Progenitor cell of endocrine pancreas (in vitro differentiated cells): ENCODE measurements at regions not wholly inside any gene's neighbourhood (a gene's known extent, or its start where the extent isn't known, plus 50 kb on each side); places are given as distances from the start of the nearest gene placed in this dataset.

Source experiments
- DNase-seq: peaks from one replicate; pipeline ENCODE4 v3.0.0; 2021; ENCODE audit warnings: low spot score; ENCODE audit not compliant: unreplicated experiment
- H3K27ac Mint-ChIP-seq: 2 replicates; pipeline ENCODE4 v1.8.0; 2021; ENCODE audit warnings: mild to moderate bottlenecking, moderate library complexity, mixed read lengths
- H3K27me3 Mint-ChIP-seq: 2 replicates; pipeline ENCODE4 v1.8.0; 2021; ENCODE audit warnings: mixed read lengths
- H3K36me3 Mint-ChIP-seq: 2 replicates; pipeline ENCODE4 v1.8.0; 2022; ENCODE audit warnings: mixed read lengths; ENCODE audit not compliant: insufficient read depth
- H3K4me1 Mint-ChIP-seq: 2 replicates; pipeline ENCODE4 v1.8.0; 2021; ENCODE audit warnings: low read depth, mixed read lengths
- H3K4me3 Mint-ChIP-seq: 2 replicates; pipeline ENCODE4 v1.8.0; 2021; ENCODE audit warnings: low read depth, mild to moderate bottlenecking, moderate library complexity, mixed read lengths
- H3K9me3 Mint-ChIP-seq: 2 replicates; pipeline ENCODE4 v1.8.0; 2021; ENCODE audit warnings: low read depth, mixed read lengths
- CTCF ChIP-seq: fragments of 200-600 bp; sonication (generic); IDR thresholded peaks from one replicate; pipeline ENCODE4 v1.5.0; 2021; ENCODE audit warnings: antibody characterized with exemption, mild to moderate bottlenecking; ENCODE audit not compliant: unreplicated experiment

- H3K4me1 Mint-ChIP-seq, result no peaks in the 10 kb centered on the region
- H3K36me3 Mint-ChIP-seq, result no peaks in the 10 kb centered on the region
- peaks cover 17% of the 10 kb centered on the region for H3K27me3 Mint-ChIP-seq
- H3K4me3 Mint-ChIP-seq, result no peak overlapping the region
- TF ChIP-seq CTCF, result no peak
- no peaks in the 10 kb centered on the region for H3K9me3 Mint-ChIP-seq
- no peak overlapping the region for H3K27ac Mint-ChIP-seq
- no peak for DNase-seq
These were observed 54.1 kb upstream of the FOXQ1 start for GRCh38 chr6:1257778-1258177.

- Mint-ChIP-seq H3K27ac (no peak overlapping the region), H3K4me3 (no peak overlapping the region), H3K4me1 (peaks cover 2% of the 10 kb centered on the region), H3K27me3 (peaks cover 21% of the 10 kb centered on the region), H3K9me3 (no peaks in the 10 kb centered on the region), H3K36me3 (no peaks in the 10 kb centered on the region)
- TF ChIP-seq CTCF, result no peak
- no peak for DNase-seq
These were observed 55.4 kb upstream of the FOXQ1 start for GRCh38 chr6:1256435-1257008.

- H3K27me3 Mint-ChIP-seq, result peaks cover 22% of the 10 kb centered on the region
- H3K27ac Mint-ChIP-seq, result no peak overlapping the region
- H3K36me3 Mint-ChIP-seq, result no peaks in the 10 kb centered on the region
- H3K4me3 Mint-ChIP-seq, result no peak overlapping the region
- no peak for DNase-seq
- peaks cover 2% of the 10 kb centered on the region for H3K4me1 Mint-ChIP-seq
- no peaks in the 10 kb centered on the region for H3K9me3 Mint-ChIP-seq
- TF ChIP-seq CTCF, result no peak
These were observed 56.1 kb upstream of the FOXQ1 start for GRCh38 chr6:1255636-1256365.

GRCh38 chr6:1254326-1254725 lies 57.6 kb upstream of the FOXQ1 start:
- no peak for DNase-seq
- peaks cover 18% of the 10 kb centered on the region for H3K27me3 Mint-ChIP-seq
- peaks cover 3% of the 10 kb centered on the region for H3K9me3 Mint-ChIP-seq
- peaks cover 2% of the 10 kb centered on the region for H3K4me1 Mint-ChIP-seq
- no peak overlapping the region for H3K27ac Mint-ChIP-seq
- no peaks in the 10 kb centered on the region for H3K36me3 Mint-ChIP-seq
- H3K4me3 Mint-ChIP-seq, result no peak overlapping the region
- TF ChIP-seq CTCF, result no peak

GRCh38 chr6:1253816-1254215 lies 58.1 kb upstream of the FOXQ1 start:
- Mint-ChIP-seq H3K27ac (no peak overlapping the region), H3K9me3 (peaks cover 4% of the 10 kb centered on the region), H3K4me1 (peaks cover 2% of the 10 kb centered on the region), H3K4me3 (no peak overlapping the region), H3K36me3 (no peaks in the 10 kb centered on the region), H3K27me3 (peaks cover 16% of the 10 kb centered on the region)
- no peak for TF ChIP-seq CTCF
- no peak for DNase-seq
